K562 (cell line): ENCODE measurements at regions not wholly inside any gene's neighbourhood (a gene's known extent, or its start where the extent isn't known, plus 50 kb on each side); places are given as distances from the start of the nearest gene placed in this dataset.

Source experiments
- DDX20 ChIP-seq: fragments of 450-650 bp; IDR thresholded peaks from 2 replicates; pipeline ENCODE4 v1.6.1; 2016; ENCODE audit warnings: missing genetic modification characterization, low read depth, mild to moderate bottlenecking, missing compliant biosample characterization, moderate library complexity
- DPF2 ChIP-seq: fragments of 450-650 bp; IDR thresholded peaks from 2 replicates; pipeline ENCODE4 v1.6.1; 2016
- ESRRA ChIP-seq: fragments of 450-650 bp; IDR thresholded peaks from 2 replicates; pipeline ENCODE4 v1.6.1; 2014; ENCODE audit warnings: low read depth, mild to moderate bottlenecking, moderate library complexity, borderline replicate concordance
- GATA2 ChIP-seq: sonication (generic); formaldehyde crosslinking; IDR thresholded peaks from 2 replicates; pipeline ENCODE4 v1.4.0; 2020; ENCODE audit warnings: mild to moderate bottlenecking, missing genetic modification reagents
- PHF8 ChIP-seq: fragments of 200-600 bp; sonication (generic); IDR thresholded peaks from 2 replicates; pipeline ENCODE4 v1.6.1; 2012; ENCODE audit warnings: mixed run types, mild to moderate bottlenecking, inconsistent platforms, low read length, moderate library complexity, borderline replicate concordance
- RBBP5 ChIP-seq: fragments of 200-600 bp; sonication (generic); IDR thresholded peaks from 2 replicates; pipeline ENCODE4 v1.6.1; 2012; ENCODE audit warnings: borderline replicate concordance, mild to moderate bottlenecking, low read length, control low read depth, inconsistent platforms; ENCODE audit not compliant: insufficient read depth, poor library complexity, severe bottlenecking
- SMARCA5 ChIP-seq: fragments of 450-650 bp; IDR thresholded peaks from 2 replicates; pipeline ENCODE4 v1.6.1; 2016
- USF2 ChIP-seq: sonication (generic); formaldehyde crosslinking; IDR thresholded peaks from 2 replicates; pipeline ENCODE4 v1.5.0; 2020; ENCODE audit warnings: missing genetic modification reagents
- ZC3H4 ChIP-seq: sonication (generic); formaldehyde crosslinking; IDR thresholded peaks from 2 replicates; pipeline ENCODE4 v1.9.0; 2021; ENCODE audit warnings: missing genetic modification reagents, borderline replicate concordance
- ZNF184 ChIP-seq: sonication (generic); formaldehyde crosslinking; IDR thresholded peaks from 2 replicates; pipeline ENCODE4 v1.5.0; 2020; ENCODE audit warnings: missing genetic modification reagents
- ZNF282 ChIP-seq: sonication (generic); formaldehyde crosslinking; IDR thresholded peaks from 2 replicates; pipeline ENCODE4 v1.8.1; 2023; ENCODE audit warnings: missing genetic modification reagents
- ZNF518B ChIP-seq: fragments of 250-450 bp; sonication (Bioruptor Pico); IDR thresholded peaks from 2 replicates; pipeline ENCODE4 v1.5.0; 2021; ENCODE audit warnings: mild to moderate bottlenecking, moderate library complexity
- TF ChIP-seq, protein P1 (sequence below), 3 experiments: IDR thresholded peaks in 2 of 3; conservative IDR thresholded peaks in 1 of 3; 2 replicates each; pipeline ENCODE4 v1.5.1; 2011 to 2012; ENCODE audit warnings: low read length in 3 of 3, mild to moderate bottlenecking in 3 of 3, control low read depth in 2 of 3, improper control_type of control experiment in 1 of 3, inconsistent platforms in 1 of 3, low read depth in 1 of 3, mixed read lengths in 1 of 3, moderate library complexity in 1 of 3; ENCODE audit not compliant: insufficient read depth in 2 of 3

DNA sequence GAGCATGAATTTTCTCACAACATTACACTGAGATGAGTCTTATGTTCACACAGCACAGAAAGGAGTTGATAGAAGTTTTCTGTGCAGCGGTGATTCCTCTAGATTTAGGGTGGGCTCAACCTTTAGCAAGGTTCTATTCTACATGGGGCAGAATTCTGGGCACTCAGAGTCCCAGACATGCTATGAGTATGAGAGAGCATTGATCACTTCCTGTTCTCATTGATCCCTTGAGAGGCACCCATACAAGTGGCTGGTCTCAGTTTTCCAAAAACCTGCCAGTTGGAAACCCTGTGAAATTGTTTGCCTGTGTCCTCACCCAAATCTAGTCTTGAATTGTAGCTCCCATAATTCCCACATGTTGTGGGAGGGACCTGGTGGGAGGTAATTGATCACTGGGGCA, 112.5 kb upstream of the NR2F2 start:
- TF ChIP-seq DDX20 (tag) (no peak), ZNF282 (CRISPR knock-in tag) (no peak), SMARCA5 (no peak), ZNF184 (no peak), ZC3H4 (no peak), ESRRA (no peak), GATA2 (CRISPR knock-in tag) (no peak), ZNF518B (CRISPR knock-in tag) (no peak), USF2 (no peak), PHF8 (no peak), RBBP5 (no peak), DPF2 (no peak)
- TF ChIP-seq, protein P1, sequence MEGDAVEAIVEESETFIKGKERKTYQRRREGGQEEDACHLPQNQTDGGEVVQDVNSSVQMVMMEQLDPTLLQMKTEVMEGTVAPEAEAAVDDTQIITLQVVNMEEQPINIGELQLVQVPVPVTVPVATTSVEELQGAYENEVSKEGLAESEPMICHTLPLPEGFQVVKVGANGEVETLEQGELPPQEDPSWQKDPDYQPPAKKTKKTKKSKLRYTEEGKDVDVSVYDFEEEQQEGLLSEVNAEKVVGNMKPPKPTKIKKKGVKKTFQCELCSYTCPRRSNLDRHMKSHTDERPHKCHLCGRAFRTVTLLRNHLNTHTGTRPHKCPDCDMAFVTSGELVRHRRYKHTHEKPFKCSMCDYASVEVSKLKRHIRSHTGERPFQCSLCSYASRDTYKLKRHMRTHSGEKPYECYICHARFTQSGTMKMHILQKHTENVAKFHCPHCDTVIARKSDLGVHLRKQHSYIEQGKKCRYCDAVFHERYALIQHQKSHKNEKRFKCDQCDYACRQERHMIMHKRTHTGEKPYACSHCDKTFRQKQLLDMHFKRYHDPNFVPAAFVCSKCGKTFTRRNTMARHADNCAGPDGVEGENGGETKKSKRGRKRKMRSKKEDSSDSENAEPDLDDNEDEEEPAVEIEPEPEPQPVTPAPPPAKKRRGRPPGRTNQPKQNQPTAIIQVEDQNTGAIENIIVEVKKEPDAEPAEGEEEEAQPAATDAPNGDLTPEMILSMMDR (IDR thresholded peaks at IDR 0.05 in 2 of 3, conservative IDR thresholded peaks at IDR 0.05 in 1 of 3; ENCODE audit: insufficient read depth in 2 of 3, low read depth in 1 of 3, low read length in 3 of 3), result no peak
